CD4-positive, alpha-beta T cell treated with Interleukin-6 at 100 ng/mL for 8 hours (primary cell): ENCODE measurements at regions not wholly inside any gene's neighbourhood (a gene's known extent, or its start where the extent isn't known, plus 50 kb on each side); places are given as distances from the start of the nearest gene placed in this dataset.

Experiments
- DNase-seq: peaks from one replicate; pipeline ENCODE4 v3.0.0-alpha.2; 2020; ENCODE audit warnings: mixed read lengths, low spot score

DNA sequence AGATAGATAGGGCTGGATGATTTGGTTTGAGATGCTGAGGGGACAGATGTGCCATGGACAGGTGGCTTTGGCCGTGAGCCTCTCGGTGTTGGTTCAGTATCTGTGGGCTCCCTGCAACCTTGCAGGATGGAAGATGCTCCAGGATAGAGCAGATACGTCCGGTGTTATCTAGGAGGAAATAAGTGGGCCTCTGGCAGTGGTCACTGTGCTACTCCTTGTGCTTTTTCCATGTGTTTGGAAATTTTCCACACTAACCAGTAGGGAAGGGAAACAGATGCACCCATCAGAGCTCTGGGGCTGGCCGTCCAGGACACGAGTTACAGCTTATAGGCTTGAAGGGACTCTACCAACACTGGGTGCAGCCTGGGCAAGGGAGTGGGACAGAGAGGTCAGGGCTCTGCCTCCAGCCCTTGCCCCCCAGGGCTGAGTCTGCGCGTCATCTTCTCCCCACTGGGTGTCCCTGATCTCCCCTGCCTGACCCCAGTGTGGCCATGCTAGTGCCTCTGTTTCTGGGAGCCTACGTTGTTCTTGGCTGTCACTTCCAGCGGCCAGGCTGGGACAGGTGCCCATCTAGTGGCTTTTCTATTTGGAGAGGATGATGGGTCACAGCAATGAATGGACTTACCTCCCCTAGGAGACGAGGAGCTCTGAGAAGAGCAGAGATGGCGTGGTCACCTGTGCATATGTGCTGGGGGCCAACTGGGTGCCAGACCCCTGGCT, 166.9 kb downstream of the SEC14L1 start:
- DNase-seq, result no peak

DNA sequence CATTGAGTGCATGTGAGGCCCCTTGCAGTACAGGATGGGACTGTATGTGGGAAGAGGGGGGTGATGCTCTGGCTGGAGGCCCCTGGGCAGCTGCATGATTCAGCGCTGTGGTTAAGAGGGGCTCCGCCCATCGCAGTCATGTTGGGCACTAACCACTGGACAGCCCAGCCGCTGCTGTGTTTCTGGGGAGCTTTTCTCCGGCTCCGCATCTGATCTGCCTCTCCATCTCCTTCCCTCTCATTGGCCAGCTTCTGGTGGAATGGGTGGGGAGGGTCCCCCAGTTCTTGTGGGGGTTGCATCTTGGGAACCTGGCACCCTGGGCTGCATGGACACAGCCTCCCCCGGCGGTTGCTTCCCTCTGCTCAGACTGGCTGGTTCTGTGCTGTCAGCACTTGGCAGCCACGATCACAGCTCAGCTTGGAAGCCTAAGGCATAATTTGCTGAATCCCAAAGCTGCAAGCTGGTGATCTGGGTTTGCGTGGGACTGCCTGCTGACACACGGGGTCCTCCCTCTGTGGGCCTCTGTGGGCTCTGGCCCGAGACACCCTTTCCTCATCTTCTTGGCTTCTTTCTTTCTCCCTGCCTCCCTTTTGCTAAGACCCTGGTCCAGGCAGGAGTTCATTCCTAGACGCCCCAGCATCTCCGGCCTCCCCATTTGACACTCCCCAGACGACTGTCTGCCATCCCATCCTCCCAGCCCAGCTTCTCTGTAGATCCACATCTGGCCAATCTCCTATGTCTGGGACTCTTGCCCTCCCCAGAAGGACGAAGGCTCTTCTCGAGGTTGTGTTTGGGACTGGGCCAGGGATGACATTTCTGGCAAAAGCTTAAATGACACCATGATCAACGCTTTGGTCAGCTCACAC, 168.3 kb downstream of the SEC14L1 start:
- no peak for DNase-seq

DNA sequence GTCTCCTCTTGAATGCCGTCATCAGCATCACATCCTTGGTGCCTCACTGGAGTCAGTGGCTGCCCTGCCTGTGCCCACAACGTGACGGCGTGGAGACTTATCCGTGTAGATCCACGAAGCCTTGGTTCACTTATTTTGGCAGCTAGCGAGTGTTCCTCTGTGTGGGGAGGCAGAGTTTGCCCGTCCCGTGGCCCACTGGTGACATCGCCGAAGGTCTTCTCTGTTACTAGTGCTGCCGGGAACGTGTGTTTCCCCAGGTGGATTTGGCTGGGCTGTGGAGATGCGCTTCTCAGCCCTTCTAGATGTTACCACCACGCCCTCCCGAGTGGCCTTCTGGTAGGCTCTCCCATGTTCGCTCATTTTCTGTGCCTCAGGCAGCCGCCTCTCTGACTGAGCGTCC, 169.6 kb downstream of the SEC14L1 start:
- no peak for DNase-seq

DNA sequence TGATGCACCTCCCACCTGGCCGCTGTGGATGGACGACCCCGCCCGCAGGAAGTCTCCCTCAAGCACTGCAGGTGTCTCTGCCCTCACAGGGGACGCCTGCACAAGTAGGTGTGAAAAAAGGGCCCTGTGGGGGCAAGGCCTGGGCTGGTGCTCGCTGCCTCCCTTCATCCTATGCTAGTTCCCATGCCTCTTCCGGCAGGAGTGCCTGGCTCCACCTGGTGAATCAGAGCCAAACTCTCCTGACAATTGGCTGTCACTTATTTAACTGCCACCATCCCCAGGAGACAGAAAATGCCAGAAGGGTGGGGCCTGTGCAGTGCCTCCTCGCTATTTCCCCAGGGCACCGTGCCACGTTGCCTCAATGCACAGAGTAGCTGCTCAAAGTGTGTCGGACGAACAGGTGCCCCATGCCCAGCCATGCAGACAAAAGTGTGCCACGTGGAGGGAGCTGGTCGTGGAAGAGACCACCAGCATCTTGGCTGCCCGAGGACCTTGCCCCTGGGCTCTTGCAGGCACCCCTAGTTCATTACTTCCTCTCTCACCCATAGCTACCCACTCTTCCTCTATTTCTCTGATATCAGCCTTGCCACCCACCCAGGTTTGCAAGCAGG, 170.7 kb downstream of the SEC14L1 start:
- no peak for DNase-seq

DNA sequence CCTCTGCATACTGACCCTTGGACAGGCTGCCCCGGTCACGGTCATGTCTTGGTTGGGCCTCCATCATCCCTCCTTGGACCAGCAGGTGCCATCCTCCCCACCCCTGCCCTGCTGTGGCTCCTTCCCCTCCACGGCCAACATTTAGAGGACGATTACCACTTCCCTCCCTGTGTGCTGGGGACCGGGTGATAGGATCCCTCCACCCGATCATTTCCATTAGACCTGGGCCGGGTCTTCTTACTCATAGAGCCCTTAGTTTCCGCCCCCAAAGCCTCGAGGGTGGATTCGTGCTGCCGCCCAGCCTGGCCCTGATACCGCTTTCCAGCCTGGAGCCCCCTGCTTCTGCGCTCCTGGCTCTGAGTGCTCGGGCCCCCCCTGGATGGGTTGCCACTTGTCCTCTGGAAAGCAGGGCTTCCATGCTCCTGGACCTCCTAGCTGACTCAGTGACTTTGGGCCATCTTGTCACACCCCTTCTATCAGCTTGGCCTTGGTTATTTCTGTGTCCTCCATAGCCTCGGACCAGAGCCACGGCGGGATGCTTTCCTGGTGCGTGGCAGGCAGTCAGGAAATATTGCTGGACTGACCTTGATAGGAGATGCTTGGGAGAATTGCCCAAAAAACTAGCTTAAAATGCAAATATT, 171.4 kb downstream of the SEC14L1 start:
- DNase-seq, result no peak

DNA sequence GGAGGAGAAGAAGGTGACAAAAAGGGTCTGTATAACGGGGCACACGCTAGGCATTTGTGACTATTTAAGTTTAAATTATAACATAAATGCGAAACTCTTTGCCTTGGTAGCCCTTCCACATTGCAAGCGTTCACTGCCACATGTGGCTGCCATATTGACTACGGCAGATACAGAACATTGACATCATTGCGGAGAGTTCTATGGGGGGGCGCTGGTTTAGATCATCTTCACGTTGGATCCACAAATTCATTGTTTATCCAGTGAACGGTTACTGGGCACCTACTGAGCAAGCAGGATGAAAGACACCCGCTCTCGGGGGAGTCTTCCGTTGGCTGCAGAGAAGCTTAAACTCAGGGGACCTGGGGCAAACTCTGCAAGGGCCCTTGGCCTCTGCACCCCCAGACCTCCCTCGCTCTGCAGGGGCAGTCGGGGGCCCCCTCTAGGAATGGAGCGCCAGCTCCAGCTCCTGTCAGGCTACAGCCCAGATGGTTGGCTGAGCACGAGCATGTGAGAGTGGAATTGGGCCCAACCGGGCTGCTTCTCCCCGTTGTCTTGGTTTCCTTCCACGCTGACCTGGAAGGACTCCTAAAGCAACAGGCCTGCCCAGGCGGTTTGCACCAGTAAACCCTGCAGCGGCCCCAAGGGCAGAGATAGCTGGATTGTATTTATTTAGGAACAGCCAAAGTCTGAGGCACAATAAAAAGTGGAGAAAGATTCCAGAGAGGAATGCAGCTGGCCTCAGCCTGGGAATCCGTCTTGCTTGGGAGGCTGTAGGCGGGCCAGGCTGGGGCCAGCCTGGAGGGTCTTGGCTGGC, 172.2 kb downstream of the SEC14L1 start:
- no peak for DNase-seq

DNA sequence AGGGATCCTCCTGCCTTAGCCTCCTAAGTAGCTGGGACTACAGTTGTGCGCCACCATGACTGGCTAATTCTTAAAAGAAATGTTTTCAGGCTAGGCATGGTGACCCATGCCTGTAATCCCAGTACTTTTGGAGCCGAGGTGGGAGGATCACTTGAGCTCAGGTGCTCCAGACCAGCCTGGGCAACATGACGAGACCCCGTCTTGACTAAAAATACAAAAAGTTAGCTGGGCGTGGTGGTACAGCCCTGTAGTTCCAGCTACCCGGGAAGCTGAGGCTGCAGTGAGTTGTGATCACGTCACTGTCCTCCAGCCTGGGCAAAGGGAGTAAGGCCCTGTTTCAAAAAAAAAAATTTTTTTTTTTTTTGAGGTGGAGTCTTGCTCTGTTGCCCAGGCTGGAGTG, 173.1 kb downstream of the SEC14L1 start:
- no peak for DNase-seq

DNA sequence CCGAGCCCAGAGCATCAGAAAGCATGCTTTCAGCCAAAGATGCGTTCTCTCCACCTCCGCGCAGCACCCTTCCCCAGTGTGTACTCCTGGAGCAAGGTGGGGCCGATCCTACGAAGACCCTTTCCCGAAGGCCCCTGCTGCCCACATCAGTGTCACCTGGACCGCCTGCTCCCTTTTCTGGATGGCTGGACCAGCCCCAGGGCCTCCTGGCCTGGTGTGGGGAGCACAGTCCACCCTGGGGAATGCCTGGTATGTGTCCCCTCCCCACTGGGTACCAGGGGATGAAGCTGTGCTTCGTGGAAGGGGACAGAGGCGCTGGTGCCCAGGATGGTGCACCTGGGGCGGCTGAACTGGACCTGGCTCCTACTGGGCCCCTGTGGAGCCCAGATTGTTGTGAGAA, 173.8 kb downstream of the SEC14L1 start:
- DNase-seq, result no peak

DNA sequence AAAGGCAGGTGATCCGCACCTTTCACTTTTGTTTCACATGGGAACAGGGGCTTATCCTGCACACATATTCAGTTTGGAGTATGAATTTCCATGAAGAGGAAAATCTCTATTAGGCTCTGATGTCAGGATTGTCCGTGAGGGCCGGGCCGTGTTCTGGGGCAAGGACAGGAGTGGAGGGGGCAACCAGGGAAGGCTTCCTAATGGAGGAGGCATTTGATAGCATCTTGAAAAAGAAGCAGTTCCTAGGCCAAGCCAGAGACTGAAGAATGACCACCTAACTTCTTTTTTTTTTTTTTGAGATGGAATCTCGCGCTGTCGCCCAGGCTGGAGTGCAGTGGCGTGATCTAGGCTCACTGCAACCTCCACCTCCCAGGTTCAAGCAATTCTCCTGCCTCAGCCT, 174.2 kb downstream of the SEC14L1 start:
- no peak for DNase-seq

DNA sequence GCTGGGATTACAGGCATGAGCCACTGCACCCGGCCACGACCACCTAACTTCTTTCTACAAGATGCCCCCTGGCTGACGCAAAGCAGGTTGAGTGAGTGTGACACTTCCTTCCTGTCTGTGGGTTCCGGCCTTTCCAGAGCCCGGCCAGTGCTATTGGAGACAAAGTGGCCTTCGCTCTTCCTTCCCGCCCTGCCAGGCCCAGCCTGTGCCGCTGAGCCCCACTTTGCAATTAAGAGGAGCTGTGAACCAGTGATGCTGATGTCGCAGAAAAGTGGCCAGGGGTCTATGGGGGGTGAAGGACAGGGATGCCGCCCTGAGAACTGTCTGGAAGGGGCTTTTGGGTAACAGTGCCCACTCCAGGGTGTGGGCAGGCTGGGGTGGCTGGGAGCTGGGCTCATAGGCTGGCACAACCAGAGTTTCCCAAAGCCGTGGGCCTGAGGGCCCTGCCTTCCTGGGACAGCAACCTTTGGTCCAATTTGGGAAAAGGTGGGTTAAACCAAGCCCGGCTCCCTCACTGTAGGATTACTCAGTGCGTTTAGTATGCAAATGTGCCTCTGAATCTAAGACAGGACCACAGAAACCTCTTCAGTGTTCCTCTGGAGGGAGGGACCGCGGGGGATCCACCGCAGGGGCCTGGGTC, 174.9 kb downstream of the SEC14L1 start:
- no peak for DNase-seq

DNA sequence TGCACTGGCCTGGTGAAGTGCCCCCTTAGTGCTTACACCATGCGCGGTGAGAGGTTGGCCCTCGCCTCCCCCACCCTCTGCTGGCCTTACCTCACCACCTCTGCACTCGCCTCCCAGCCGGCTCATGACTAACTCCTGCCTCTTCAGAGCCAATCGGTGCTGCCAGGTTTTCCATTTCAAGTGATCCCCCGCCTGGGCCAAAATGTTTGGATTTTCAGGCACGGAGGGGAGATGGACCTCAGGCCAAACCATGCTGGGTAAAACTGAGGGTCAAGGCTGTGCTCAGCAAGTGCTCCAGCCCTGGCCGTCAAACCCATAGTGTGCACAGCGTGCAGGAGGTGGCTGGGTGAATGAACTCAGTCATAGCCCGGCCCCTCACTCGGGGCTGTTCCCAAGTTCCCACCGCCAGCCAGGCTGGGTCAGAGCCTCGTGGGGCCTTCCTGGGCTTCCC, 175.4 kb downstream of the SEC14L1 start:
- no peak for DNase-seq

DNA sequence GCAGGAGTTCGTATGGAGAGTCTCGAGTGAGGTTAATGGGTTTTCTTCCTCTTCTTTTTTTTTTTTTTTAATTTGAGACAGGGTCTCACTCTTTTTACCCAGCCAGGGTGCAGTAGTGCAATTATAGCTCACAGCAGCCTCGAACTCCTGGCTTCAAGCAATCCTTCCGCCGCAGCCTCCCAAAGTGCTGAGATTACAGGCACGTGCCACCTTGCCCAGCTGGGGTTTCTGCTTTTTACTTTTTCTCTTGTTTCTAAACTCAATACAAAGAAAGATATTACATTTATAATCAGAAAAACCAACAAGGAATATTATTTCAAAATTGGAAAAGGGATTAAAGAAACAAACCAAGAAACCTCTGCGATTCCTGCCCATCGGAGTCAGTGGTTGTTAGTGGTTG, 175.9 kb downstream of the SEC14L1 start:
- no peak for DNase-seq

DNA sequence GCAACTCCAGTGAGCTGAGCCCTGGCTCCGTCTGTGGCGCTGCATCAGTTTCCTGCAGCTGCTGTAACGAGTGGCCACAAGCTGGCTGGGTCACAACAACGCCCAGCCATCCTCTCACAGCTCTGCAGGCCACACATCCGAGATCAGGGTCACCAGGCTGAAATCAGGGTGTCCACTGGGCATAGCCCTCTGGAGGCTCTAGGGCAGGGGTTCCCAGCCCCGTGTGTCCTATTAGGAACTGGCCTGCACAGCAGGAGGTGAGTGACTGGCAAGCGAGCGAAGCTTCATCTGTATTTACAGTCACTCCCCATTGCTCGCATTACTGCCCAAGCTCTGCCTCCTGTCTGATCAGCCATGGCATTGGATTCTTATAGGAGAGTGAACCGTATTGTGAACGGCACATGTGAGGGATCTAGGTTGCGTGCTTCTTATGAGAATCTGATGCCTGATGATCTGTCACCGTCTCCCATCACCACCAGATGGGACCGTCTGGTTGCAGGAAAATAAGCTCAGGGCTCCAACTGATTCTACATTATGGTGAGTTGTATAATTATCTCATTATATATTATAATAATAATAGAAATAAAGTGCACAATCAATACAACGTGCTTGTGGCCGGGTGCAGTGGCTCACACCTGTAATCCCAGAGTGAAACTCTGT, 176.5 kb downstream of the SEC14L1 start:
- DNase-seq, result no peak

DNA sequence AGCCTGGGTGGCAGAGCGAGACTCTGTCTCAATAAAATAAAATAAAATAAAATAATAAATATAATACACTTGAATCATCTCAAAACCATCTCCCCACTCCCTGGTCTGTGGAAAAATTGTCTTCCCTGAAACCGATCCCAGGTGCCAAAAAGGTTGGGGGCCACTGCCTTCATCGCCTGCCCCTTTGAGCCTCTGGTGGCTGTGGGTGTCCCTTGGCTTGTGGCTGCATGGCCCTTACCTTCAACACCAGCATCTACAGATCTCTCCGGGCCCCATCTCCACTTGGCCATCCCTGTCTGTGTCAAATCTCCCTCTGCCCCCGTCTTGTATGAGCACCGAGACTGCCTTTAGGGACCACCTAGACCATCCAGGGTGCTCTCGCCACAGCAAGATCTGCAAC, 177.3 kb downstream of the SEC14L1 start:
- DNase-seq, result no peak

DNA sequence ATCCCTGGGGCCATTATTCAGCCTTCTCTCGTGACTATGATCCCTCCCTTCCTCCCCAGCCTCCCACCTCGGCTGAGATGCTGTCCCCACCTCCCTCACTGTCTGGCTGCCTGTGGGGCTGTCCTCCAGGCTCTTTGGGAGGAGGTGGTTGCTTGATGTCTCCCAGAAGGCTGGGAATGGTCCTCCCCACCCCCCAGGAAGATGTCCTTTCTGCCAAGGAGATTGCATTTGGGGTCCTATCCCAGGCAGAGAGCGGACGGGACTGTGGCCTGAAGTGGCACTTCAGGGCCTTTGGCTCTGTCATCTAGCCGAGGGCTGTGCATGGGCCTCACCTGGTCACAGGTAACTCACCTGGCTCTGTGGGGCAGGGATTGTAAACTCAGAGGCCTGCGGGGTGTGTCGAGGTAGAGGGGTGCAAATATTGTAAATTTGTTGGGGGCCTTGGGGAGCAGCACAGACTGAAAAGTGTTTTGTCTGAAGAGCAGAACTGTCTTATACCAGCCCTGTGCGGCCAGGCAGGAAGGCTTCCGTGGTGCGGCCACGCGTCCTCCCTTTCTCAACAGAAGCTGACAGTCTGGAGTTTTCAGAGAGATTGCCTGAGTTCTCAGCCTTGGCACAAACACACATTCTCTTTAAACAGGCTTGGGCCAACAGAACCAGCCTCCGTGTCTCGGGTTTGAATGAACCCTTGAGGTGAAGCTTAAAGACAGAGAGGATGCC, 177.9 kb downstream of the SEC14L1 start:
- DNase-seq, result no peak

DNA sequence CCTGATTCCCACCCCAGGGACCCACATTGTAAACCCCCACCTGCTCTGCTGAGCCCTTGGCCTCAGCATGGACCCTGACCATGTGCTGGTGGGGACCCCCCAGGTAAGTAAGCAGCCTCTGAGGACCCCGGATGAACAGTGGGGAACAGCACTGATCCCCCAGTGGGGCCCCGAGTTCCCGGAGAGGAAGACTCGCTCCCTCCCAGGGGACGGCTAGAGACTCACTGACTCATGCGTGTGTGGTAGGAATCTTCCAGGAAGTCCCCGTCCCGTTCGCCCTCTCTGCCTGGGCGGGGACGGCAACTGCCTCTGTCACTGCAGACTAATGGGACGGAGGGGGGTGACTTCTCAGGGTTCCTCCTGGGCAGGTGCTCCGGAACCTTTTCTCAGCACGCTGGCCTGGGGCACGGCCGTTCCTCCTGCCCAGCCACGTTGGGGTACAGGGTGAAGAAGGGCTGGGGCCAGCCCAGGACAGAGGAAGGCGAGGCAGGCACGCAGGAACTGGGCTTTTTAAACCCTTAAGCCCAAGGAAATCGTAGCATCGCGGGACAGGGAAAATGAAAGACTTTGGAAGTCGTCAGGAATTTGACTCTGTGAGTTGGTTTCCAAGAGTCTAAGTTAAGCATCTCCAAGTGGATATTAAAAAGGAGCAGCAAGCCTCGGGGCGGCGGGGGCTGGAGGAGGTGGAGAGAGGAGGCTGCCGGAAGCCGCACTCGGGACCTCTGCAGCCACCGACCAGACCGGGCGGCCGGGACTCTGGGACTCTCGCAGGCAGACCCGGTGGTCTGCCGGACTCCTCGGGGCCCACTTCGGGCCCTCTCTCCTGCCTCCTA, 178.7 kb downstream of the SEC14L1 start:
- DNase-seq, result peak; percentile 65

DNA sequence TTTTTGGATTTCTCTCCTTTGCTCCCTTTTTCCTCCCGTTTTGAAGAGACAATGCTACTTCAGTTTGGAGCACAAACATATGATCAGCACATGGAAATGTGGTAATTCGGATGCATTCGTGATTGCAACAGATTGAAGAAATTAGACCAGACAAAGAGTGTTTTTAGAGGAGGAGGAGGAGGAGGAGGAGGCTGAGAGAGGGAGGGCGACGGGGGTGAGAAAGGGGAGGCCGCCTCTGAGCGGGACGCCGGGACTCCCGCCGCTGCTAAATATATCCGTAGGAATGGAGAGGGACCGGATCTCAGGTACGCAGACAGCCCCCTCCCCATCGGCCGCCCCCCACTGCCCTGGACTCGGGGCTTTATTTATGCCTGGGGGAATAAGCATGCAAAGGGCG, 179.3 kb downstream of the SEC14L1 start:
- DNase-seq, result no peak

DNA sequence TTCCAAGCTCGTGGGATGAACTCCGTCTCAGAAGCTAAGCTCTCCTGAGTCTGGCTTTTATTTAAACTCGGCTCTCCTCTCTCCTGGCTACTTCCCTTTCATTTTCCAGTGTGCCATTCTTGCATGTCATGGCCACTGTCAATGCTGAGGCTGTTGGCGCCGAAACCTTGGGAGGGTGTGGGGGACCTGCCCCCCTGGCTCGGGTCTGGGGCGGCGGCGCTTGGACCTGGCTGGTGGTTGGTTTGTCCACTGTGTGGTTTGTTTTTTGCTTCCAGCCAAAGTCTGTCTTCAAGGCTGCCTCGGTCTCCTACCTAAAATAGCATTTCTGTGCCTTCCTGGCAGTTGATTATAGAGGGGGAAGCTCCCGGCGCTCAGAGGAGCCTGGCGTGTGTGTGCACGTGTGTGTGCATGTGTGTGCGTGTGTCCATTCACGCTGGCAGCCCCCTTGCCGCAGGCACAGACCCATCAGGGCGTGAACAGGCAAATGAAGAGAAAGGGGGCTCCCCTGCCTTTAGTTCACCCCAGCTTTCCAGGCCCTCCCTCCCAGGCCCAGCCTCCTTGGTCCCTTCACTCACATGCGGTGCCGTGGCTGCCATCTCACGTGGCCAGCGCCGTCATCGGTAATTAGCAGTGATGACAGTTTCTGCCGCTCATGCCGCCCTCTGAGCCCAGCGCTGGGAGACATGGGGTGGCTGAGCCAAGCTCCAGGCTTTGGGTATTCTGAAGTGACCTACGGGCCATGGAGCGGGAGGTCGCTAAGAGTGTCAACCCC, 179.9 kb downstream of the SEC14L1 start:
- no peak for DNase-seq
